ENCODE measurements at regions not wholly inside any gene's neighbourhood (a gene's known extent, or its start where the extent isn't known, plus 50 kb on each side); places are given as distances from the start of the nearest gene placed in this dataset.

- no peak for DNase-seq (ENCODE audit: low read depth in 1 of 2, low spot score in 1 of 2)
Measured at GRCh38 chr16:51814617-51815016, 663.5 kb upstream of the SALL1 start.

DNA sequence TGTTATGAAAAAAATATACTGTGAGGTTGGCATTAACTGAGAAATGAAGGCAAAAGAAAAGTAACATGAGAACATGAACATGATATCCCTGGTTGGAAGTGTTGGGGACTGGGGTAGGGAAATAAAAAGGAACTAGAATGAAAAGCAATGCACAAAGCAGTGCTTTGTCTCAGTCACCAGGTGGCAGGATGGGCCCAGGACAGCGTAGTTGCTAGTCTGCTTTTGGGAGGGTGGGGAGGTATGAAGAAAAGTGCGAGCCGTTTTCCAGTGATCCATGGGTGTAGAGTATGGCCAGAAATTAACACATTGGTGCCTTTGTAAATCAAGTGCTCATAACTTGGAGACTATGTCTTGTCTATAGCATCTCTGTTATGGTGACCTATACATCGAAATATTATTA is 662.5 kb upstream of the SALL1 start:
- no peak for DNase-seq (ENCODE audit: low read depth in 1 of 2, low spot score in 1 of 2)

DNA sequence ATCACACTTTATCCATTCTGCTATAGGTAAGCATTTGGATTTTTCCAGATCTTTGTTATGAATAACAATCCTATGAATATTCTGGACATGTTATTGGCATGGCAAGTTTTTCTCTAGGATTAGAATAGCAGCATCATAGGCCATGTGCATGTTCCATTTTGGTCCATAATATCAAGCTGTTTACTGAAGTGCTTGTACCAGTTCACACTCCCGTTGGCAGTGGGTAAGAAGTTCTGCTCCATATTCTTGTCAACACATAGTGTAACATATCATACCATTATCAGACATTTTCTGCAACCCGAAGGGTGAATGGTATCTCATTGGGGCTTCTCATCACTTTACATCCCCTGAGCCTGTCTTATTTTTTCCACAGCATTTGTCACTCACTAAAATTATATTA is 661.9 kb upstream of the SALL1 start:
- no peak for DNase-seq (ENCODE audit: low read depth in 1 of 2, low spot score in 1 of 2)

GRCh38 chr16:51807551-51807950 is 656.5 kb upstream of the SALL1 start:
- DNase-seq (ENCODE audit: low read depth in 1 of 2, low spot score in 1 of 2), result no peak

- DNase-seq (ENCODE audit: low read depth in 1 of 2, low spot score in 1 of 2), result no peak
Measured at GRCh38 chr16:51801635-51802034, 650.6 kb upstream of the SALL1 start.

GRCh38 chr16:51797669-51798259 is 646.7 kb upstream of the SALL1 start:
- no peak for DNase-seq (ENCODE audit: low read depth in 1 of 2, low spot score in 1 of 2)

DNA sequence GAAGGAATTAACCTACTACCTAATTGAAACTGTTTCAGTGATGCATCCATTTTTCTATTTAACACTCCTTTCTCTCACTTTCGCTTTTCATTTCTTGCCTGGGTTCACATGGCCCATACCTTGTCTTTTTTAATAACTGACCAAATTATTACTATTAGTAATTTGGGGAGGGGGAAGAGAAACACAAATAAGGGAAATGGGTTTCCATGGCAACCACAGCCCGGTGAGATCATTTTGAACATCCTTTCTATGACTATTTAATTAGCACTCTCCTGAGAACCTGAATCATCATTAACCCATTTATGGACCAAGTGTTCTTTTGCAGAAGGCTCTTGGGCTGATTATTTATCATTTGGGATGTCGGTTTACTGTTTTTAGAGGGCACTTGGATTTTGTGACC is 628.2 kb upstream of the SALL1 start:
- DNase-seq (ENCODE audit: low read depth in 1 of 2, low spot score in 1 of 2), result no peak

- no peak for DNase-seq (ENCODE audit: low read depth in 1 of 2, low spot score in 1 of 2)
Measured at GRCh38 chr16:51773071-51773890, 622.2 kb upstream of the SALL1 start.

GRCh38 chr16:51766739-51767138 is 615.7 kb upstream of the SALL1 start:
- no peak for DNase-seq (ENCODE audit: low read depth in 1 of 2, low spot score in 1 of 2)

- no peak for DNase-seq (ENCODE audit: low read depth in 1 of 2, low spot score in 1 of 2)
Measured at GRCh38 chr16:51763072-51763661, 612.1 kb upstream of the SALL1 start.

- no peak for DNase-seq (ENCODE audit: low read depth in 1 of 2, low spot score in 1 of 2)
Measured at GRCh38 chr16:51762081-51762996, 611.3 kb upstream of the SALL1 start.

GRCh38 chr16:51761001-51761400 is 609.9 kb upstream of the SALL1 start:
- DNase-seq (ENCODE audit: low read depth in 1 of 2, low spot score in 1 of 2), result no peak

GRCh38 chr16:51759999-51760398 is 608.9 kb upstream of the SALL1 start:
- no peak for DNase-seq (ENCODE audit: low read depth in 1 of 2, low spot score in 1 of 2)

- DNase-seq (ENCODE audit: low read depth in 1 of 2, low spot score in 1 of 2), result no peak
Measured at GRCh38 chr16:51759329-51759728, 608.3 kb upstream of the SALL1 start.

DNA sequence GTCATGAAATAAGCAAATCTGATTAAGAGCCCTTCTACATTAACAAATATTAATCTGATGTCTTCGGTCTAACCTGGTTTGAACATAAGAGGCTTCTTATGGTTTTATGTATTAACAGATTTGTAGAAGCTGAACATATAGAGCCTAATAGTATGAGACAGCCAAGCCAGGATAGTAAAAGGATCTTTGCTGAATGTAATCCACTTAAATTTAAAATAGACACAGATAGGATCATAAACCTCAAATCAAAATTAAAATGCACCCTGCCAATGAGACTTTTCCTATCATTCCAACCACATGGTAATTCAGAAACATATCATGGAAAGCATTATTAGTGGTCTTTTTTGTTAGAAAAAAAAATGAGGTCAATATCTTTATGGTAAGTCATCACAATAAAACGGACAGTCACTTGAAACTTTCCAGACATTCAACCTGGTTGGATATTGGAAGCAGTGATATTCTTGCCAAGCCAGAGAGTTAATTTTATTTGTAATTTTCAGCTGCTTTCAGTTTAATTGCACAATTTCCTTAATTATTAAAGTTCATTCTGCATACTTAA is 606.9 kb upstream of the SALL1 start:
- DNase-seq (ENCODE audit: low read depth in 1 of 2, low spot score in 1 of 2), result no peak

- no peak for DNase-seq (ENCODE audit: low read depth in 1 of 2, low spot score in 1 of 2)
Measured at GRCh38 chr16:51757505-51757904, 606.4 kb upstream of the SALL1 start.

DNA sequence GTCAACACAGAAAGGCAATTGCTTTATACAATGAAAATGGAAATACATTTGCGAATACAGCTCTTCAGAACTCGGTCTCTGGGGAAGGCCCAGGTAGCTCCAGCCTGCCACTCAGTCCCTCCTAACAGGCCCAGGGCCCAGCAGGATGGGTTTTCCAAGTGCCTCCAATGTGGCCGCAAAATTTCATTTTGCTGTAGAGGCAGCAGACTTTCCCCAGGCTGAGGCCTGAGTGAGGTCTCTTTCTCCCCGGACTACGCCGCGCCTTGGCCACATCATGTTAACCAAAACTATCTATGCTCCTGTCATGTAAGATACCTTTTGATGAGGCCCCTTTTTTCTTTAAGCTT is 606.0 kb upstream of the SALL1 start:
- DNase-seq (ENCODE audit: low read depth in 1 of 2, low spot score in 1 of 2), result no peak

GRCh38 chr16:51756447-51757123 is 605.5 kb upstream of the SALL1 start:
- DNase-seq (ENCODE audit: low read depth in 1 of 2, low spot score in 1 of 2), result no peak

DNA sequence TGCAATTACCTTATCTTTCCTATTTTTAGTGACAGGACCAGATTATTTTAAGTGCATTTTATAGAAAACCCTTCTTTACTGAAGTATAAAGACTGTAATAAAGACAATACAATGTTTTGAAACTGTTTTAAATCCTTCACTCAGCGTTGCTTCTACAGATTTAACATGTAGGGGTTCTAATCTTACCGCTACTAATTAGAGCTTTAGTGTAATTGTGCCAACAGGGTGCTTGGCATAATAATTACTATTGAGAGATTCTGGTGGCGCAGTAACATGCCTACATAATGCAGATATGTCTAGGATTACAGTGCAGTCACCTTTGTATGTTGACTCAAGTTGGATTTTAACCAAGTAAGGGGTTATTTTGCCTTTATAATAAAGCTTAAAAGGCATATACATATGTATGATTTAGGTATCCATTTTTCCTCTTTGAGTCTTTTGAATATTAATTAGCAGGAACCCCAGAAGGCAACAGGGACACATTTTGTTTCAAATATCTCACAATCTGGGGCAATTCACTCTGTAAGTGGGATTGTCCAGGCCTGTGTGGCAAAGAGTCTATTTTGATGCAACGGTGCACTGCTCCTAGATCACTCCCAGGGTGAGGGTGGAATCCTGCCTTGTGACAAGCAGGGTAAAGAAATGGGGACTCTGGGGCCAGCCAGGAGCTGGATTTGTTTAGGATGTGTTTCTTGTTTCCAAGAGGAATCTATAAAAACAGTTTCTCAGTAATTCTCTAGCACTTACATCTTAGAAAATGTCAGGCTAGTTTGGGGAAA is 604.7 kb upstream of the SALL1 start:
- no peak for DNase-seq (ENCODE audit: low read depth in 1 of 2, low spot score in 1 of 2)

- no peak for DNase-seq (ENCODE audit: low read depth in 1 of 2, low spot score in 1 of 2)
Measured at GRCh38 chr16:51755039-51755501, 604.0 kb upstream of the SALL1 start.
